ENCODE measurements at regions not wholly inside any gene's neighbourhood (a gene's known extent, or its start where the extent isn't known, plus 50 kb on each side); places are given as distances from the start of the nearest gene placed in this dataset.

- 75% methylated on average over 4 of the region's 7 CpGs for WGBS (ENCODE audit: insufficient coverage)
- H3K36me3 Mint-ChIP-seq, result no peaks in the 10 kb centered on the region
- TF ChIP-seq CTCF (IDR thresholded peaks at IDR 0.05), result no peak
- intact Hi-C loops (cut with micrococcal nuclease), result no loop called here
- peaks cover 9 to 22% (median 10%) of the 10 kb centered on the region in 7 donors for H3K9me3 Mint-ChIP-seq
- no peak overlapping the region for H2AFZ ChIP-seq (ENCODE audit: insufficient read depth, low read depth, low read length, poor library complexity, severe bottlenecking)
- no peak overlapping the region for H3K4me3 ChIP-seq (replicated peaks in 1 of 3; ENCODE audit: low read depth in 2 of 3, low read length in 3 of 3)
- H3K4me1 ChIP-seq (ENCODE audit: control insufficient read depth in 1 of 2, insufficient read depth in 2 of 2, low read length in 2 of 2), result no peaks in the 10 kb centered on the region
- H3K27me3 ChIP-seq (ENCODE audit: control insufficient read depth in 2 of 2, insufficient read depth in 2 of 2, low read length in 2 of 2), result no peaks in the 10 kb centered on the region
- peaks cover 0 to 2% (median 0%) of the 10 kb centered on the region in 3 donors for H3K27me3 Mint-ChIP-seq (ENCODE audit: low read depth in 3 of 3)
- H3K9me3 ChIP-seq (replicated peaks in 1 of 2; ENCODE audit: control insufficient read depth in 1 of 2, insufficient read depth in 1 of 2, low read length in 2 of 2), result peaks cover 5 to 6% of the 10 kb centered on the region in 2 donors
- H4K20me1 ChIP-seq (ENCODE audit: insufficient read depth, low read length), result no peaks in the 10 kb centered on the region
- H3K4me3 Mint-ChIP-seq, result no peak overlapping the region
- no peak overlapping the region for H3K27ac ChIP-seq (ENCODE audit: low read depth in 1 of 2, low read length in 2 of 2)
- no peaks in the 10 kb centered on the region for H3K79me2 ChIP-seq (ENCODE audit: insufficient read depth, low read length)
- no peak overlapping the region for H3K9ac ChIP-seq (ENCODE audit: insufficient read depth, low read length, poor library complexity, severe bottlenecking)
- H3K27ac Mint-ChIP-seq, result no peak overlapping the region
- no peaks in the 10 kb centered on the region for H3K36me3 ChIP-seq (replicated peaks in 1 of 2; ENCODE audit: control insufficient read depth in 1 of 2, insufficient read depth in 2 of 2, low read length in 2 of 2)
- H3K4me1 Mint-ChIP-seq, result no peaks in the 10 kb centered on the region
- DNase-seq, result no peak
- no peak overlapping the region for H3K4me2 ChIP-seq (replicated peaks; ENCODE audit: extremely low read depth, low read length, poor library complexity, severe bottlenecking)
These were observed 488.4 kb downstream of the SETD4 start for GRCh38 chr21:35571910-35572309.

GRCh38 chr21:35568643-35569042 lies 491.7 kb downstream of the SETD4 start:
- Mint-ChIP-seq H3K36me3 (no peaks in the 10 kb centered on the region), H3K27me3 (ENCODE audit: low read depth in 3 of 3) (peaks cover 0 to 2% (median 0%) of the 10 kb centered on the region in 3 donors), H3K9me3 (peaks cover 9 to 31% (median 15%) of the 10 kb centered on the region in 7 donors), H3K4me1 (peaks cover 21% of the 10 kb centered on the region), H3K27ac (no peak overlapping the region), H3K4me3 (no peak overlapping the region)
- H3K36me3 ChIP-seq (replicated peaks in 1 of 2; ENCODE audit: control insufficient read depth in 1 of 2, insufficient read depth in 2 of 2, low read length in 2 of 2), result no peaks in the 10 kb centered on the region
- H3K27ac ChIP-seq (ENCODE audit: low read depth in 1 of 2, low read length in 2 of 2), result no peak overlapping the region
- H3K9ac ChIP-seq (ENCODE audit: insufficient read depth, low read length, poor library complexity, severe bottlenecking), result no peak overlapping the region
- WGBS (ENCODE audit: insufficient coverage), result no CpG with 5 or more reads among the region's 5 CpGs
- peaks cover 6 to 7% of the 10 kb centered on the region in 2 donors for H3K9me3 ChIP-seq (replicated peaks in 1 of 2; ENCODE audit: control insufficient read depth in 1 of 2, insufficient read depth in 1 of 2, low read length in 2 of 2)
- no peak for DNase-seq
- no peaks in the 10 kb centered on the region for H4K20me1 ChIP-seq (ENCODE audit: insufficient read depth, low read length)
- H3K4me1 ChIP-seq (ENCODE audit: control insufficient read depth in 1 of 2, insufficient read depth in 2 of 2, low read length in 2 of 2), result peaks cover 14 to 16% of the 10 kb centered on the region in 2 donors
- no peak overlapping the region for H3K4me3 ChIP-seq (replicated peaks in 1 of 3; ENCODE audit: low read depth in 2 of 3, low read length in 3 of 3)
- no peak overlapping the region for H2AFZ ChIP-seq (ENCODE audit: insufficient read depth, low read depth, low read length, poor library complexity, severe bottlenecking)
- H3K27me3 ChIP-seq (ENCODE audit: control insufficient read depth in 2 of 2, insufficient read depth in 2 of 2, low read length in 2 of 2), result no peaks in the 10 kb centered on the region
- no peak for TF ChIP-seq CTCF (IDR thresholded peaks at IDR 0.05)
- intact Hi-C loops (cut with micrococcal nuclease), result no loop called here
- H3K79me2 ChIP-seq (ENCODE audit: insufficient read depth, low read length), result no peaks in the 10 kb centered on the region
- no peak overlapping the region for H3K4me2 ChIP-seq (replicated peaks; ENCODE audit: extremely low read depth, low read length, poor library complexity, severe bottlenecking)

Measured in CD14-positive monocyte (primary cell).